IMR-90 (cell line): ENCODE measurements at regions not wholly inside any gene's neighbourhood (a gene's known extent, or its start where the extent isn't known, plus 50 kb on each side); places are given as distances from the start of the nearest gene placed in this dataset.

ENCODE experiments used
- ATAC-seq: fragments of 200-7000 bp; cut with Tn5 transposase; 2 replicates; pipeline ENCODE4 v1.9.1; 2020; ENCODE audit warnings: low read depth, mild to moderate bottlenecking, moderate library complexity
- BruUV-seq: library from RNA; stranded (reverse); fragments of 400-500 nt; replicated peaks from 2 replicates; lab custom pipeline; 2021; lab: Mats Ljungman, UMichigan
- CTCF ChIA-PET: fragments of 300-600 bp; formaldehyde crosslinking; extraction: SDS; loops from one replicate; lab custom pipeline; 2021; ENCODE audit warnings: antibody characterized with exemption; lab: Yijun Ruan, JAX
- POLR2A ChIA-PET: fragments of 300-600 bp; sonication (Branson Sonifier 250); formaldehyde crosslinking; loops from one replicate; lab custom pipeline; 2022; ENCODE audit warnings: antibody characterized with exemption; ENCODE audit not compliant: unreplicated experiment; lab: Charles Lee
- DNase-seq: peaks from one replicate; pipeline ENCODE4 v3.0.0; 2013
- H2AFZ ChIP-seq: replicated peaks from 2 replicates; pipeline ENCODE3; 2013; ENCODE audit warnings: low read length, mild to moderate bottlenecking; ENCODE audit not compliant: poor library complexity
- H2AK5ac ChIP-seq: 2 replicates; pipeline ENCODE4 v1.6.1; 2013; ENCODE audit warnings: low read depth, low read length, inconsistent platforms
- H2AK9ac ChIP-seq: replicated peaks from 2 replicates; pipeline ENCODE3; 2013; ENCODE audit warnings: mild to moderate bottlenecking, low read depth, low read length, moderate library complexity; ENCODE audit not compliant: poor library complexity
- H2BK120ac ChIP-seq: 2 replicates; pipeline ENCODE4 v1.6.1; 2013; ENCODE audit warnings: low read depth, low read length, inconsistent platforms
- H2BK15ac ChIP-seq: 3 replicates; pipeline ENCODE4 v1.6.1; 2013; ENCODE audit warnings: low read depth, low read length, inconsistent platforms
- H2BK20ac ChIP-seq: 2 replicates; pipeline ENCODE4 v1.6.1; 2013; ENCODE audit warnings: low read depth, mild to moderate bottlenecking, inconsistent platforms, low read length, moderate library complexity
- H2BK5ac ChIP-seq: 2 replicates; pipeline ENCODE4 v1.6.1; 2013; ENCODE audit warnings: mild to moderate bottlenecking, low read depth, low read length, inconsistent platforms; ENCODE audit not compliant: poor library complexity, severe bottlenecking
- H3K14ac ChIP-seq: replicated peaks from 2 replicates; pipeline ENCODE4 v1.6.1; 2013; ENCODE audit warnings: low read depth, low read length, inconsistent platforms
- H3K18ac ChIP-seq: 2 replicates; pipeline ENCODE4 v1.6.1; 2013; ENCODE audit warnings: low read depth, low read length, control low read depth
- H3K23ac ChIP-seq: 2 replicates; pipeline ENCODE4 v1.6.1; 2013; ENCODE audit warnings: low read depth, low read length, inconsistent platforms
- H3K27ac ChIP-seq: 2 replicates; pipeline ENCODE4 v1.5.1; 2013; ENCODE audit warnings: mild to moderate bottlenecking, control low read depth, low read length; ENCODE audit not compliant: insufficient read depth
- H3K27me3 ChIP-seq: 2 replicates; pipeline ENCODE4 v1.6.1; 2013; ENCODE audit warnings: low read length; ENCODE audit not compliant: control insufficient read depth, insufficient read depth
- H3K36me3 ChIP-seq: 2 replicates; pipeline ENCODE4 v1.6.1; 2013; ENCODE audit warnings: low read length, mixed read lengths; ENCODE audit not compliant: control insufficient read depth, insufficient read depth
- H3K4ac ChIP-seq: 2 replicates; pipeline ENCODE4 v1.6.1; 2013; ENCODE audit warnings: low read depth, low read length, inconsistent platforms
- H3K4me1 ChIP-seq: 2 replicates; pipeline ENCODE4 v1.6.1; 2013; ENCODE audit warnings: low read length, mixed read lengths; ENCODE audit not compliant: control insufficient read depth, insufficient read depth
- H3K4me2 ChIP-seq: 2 replicates; pipeline ENCODE4 v1.6.1; 2013; ENCODE audit warnings: low read depth, mild to moderate bottlenecking, control low read depth, low read length, moderate library complexity
- H3K4me3 ChIP-seq: 2 replicates; pipeline ENCODE4 v1.5.1; 2013; ENCODE audit warnings: low read depth, mild to moderate bottlenecking, control low read depth, low read length, moderate library complexity; ENCODE audit not compliant: insufficient read depth
- H3K56ac ChIP-seq: 2 replicates; pipeline ENCODE4 v1.6.1; 2013; ENCODE audit warnings: low read length, inconsistent platforms; ENCODE audit not compliant: insufficient read depth; ENCODE audit errors: extremely low read depth
- H3K79me1 ChIP-seq, 2 experiments: 2 replicates each; pipeline ENCODE4 v1.6.1; 2013; ENCODE audit warnings: low read length in 2 of 2, inconsistent platforms in 1 of 2, low read depth in 1 of 2
- H3K9ac ChIP-seq: 2 replicates; pipeline ENCODE4 v1.6.1; 2013; ENCODE audit warnings: low read depth, low read length, control low read depth
- H3K9me1 ChIP-seq: 2 replicates; pipeline ENCODE4 v1.6.1; 2013; ENCODE audit warnings: low read length, inconsistent platforms; ENCODE audit not compliant: insufficient read depth
- H3K9me3 ChIP-seq: 2 replicates; pipeline ENCODE4 v1.6.1; 2013; ENCODE audit warnings: low read length; ENCODE audit not compliant: control insufficient read depth, insufficient read depth
- H4K20me1 ChIP-seq: 2 replicates; pipeline ENCODE4 v1.6.1; 2013; ENCODE audit warnings: low read length, inconsistent platforms; ENCODE audit not compliant: insufficient read depth
- H4K5ac ChIP-seq: 2 replicates; pipeline ENCODE4 v1.6.1; 2013; ENCODE audit warnings: mild to moderate bottlenecking, low read depth, low read length, control low read depth
- H4K8ac ChIP-seq, 2 experiments: 2 replicates each; pipeline ENCODE4 v1.6.1; 2013; ENCODE audit warnings: low read depth in 2 of 2, low read length in 2 of 2, control low read depth in 1 of 2, inconsistent platforms in 1 of 2
- H4K91ac ChIP-seq: 2 replicates; pipeline ENCODE4 v1.6.1; 2013; ENCODE audit warnings: low read depth, low read length, inconsistent platforms; ENCODE audit not compliant: insufficient read depth
- BHLHE40 ChIP-seq: fragments of 150-350 bp; IDR thresholded peaks from 2 replicates; pipeline ENCODE4 v1.6.1; 2016; ENCODE audit warnings: mild to moderate bottlenecking, low read depth, low read length
- MAZ ChIP-seq: IDR thresholded peaks from 2 replicates; pipeline ENCODE4 v1.6.1; 2012; ENCODE audit warnings: low read depth, mild to moderate bottlenecking, low read length, improper control_type of control experiment, moderate library complexity, borderline replicate concordance
- MXI1 ChIP-seq: IDR thresholded peaks from 2 replicates; pipeline ENCODE4 v1.6.1; 2012; ENCODE audit warnings: low read depth, mild to moderate bottlenecking, low read length, moderate library complexity, borderline replicate concordance
- RAD21 ChIP-seq: IDR thresholded peaks from 2 replicates; pipeline ENCODE4 v1.6.1; 2012; ENCODE audit warnings: low read length, improper control_type of control experiment
- RCOR1 ChIP-seq: IDR thresholded peaks from 2 replicates; pipeline ENCODE4 v1.6.1; 2012; ENCODE audit warnings: mild to moderate bottlenecking, low read length, improper control_type of control experiment; ENCODE audit not compliant: insufficient replicate concordance
- WGBS, 2 experiments: methylation state at CpG; one replicate each; pipeline versions ENCODE4 v1.1.5 to v1.1.7; 2013; ENCODE audit warnings: missing lambda C conversion rate in 2 of 2; ENCODE audit not compliant: insufficient read length in 1 of 2; ENCODE audit errors: extremely low coverage in 2 of 2; 5-methylcytosine and 5-hydroxymethylcytosine counted together
- dilution Hi-C: fragments of 300-500 bp; cut with HindIII; formaldehyde crosslinking; loops from one replicate; pipeline ENCODE4 v1.14.3; 2018; ENCODE audit warnings: low sequenced_read_pairs; ENCODE audit not compliant: unreplicated experiment
- in situ Hi-C: fragments of 300-500 bp; cut with MboI; formaldehyde crosslinking; loops from 3 replicates; pipeline ENCODE4 v1.14.3; 2019; ENCODE audit warnings: low sequenced_read_pairs, inconsistent platforms, mixed read lengths
- intact Hi-C: fragments of 100-400 bp; cut with micrococcal nuclease; formaldehyde crosslinking; loops from 2 replicates; pipeline ENCODE4 v1.10.0; 2022
- TF ChIP-seq, protein P1 (sequence below): fragments of 150-350 bp; IDR thresholded peaks from 2 replicates; pipeline ENCODE4 v1.6.1; 2017; ENCODE audit warnings: mild to moderate bottlenecking, antibody characterized with exemption, low read length, low read depth

DNA sequence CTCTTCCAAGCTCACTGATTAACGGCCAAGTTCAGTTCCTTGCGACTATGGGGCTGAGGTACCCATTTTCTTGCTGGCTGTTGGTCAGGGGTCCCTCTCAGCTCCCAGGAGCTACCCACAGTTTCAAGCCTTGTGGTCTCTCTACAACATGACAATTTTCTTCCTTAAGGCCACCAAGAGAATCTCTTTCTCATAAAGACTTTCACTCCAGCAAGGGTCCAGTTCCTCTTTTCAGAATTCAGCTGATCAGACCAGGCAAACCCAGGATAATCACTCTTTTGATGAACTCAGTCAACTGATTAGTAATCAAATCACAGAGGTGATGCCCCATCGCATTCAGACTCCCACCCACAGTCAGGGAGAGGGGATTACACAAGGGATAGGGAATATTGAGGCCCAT, 129.7 kb downstream of the IRS1 start:
- in situ Hi-C loops = no loop called here
- BruUV-seq = no TSS peak

More for the DNA sequence above, 129.7 kb downstream of the IRS1 start:
- H3K4me3 ChIP-seq = no peak overlapping the region
- no peak overlapping the region for H3K4me2 ChIP-seq
- no peaks in the 10 kb centered on the region for H3K27me3 ChIP-seq
- no peaks in the 10 kb centered on the region for H3K9me3 ChIP-seq
- H2AK5ac ChIP-seq = no peak overlapping the region
- H2AK9ac ChIP-seq = no peak overlapping the region
- H4K20me1 ChIP-seq = no peaks in the 10 kb centered on the region
- H3K79me1 ChIP-seq = no peaks in the 10 kb centered on the region
- ATAC-seq (no peak), DNase-seq (no peak)
- no peak overlapping the region for H4K8ac ChIP-seq
- H3K14ac ChIP-seq = no peak overlapping the region
- H2BK120ac ChIP-seq = no peak overlapping the region
- no peak overlapping the region for H3K27ac ChIP-seq
- H3K9ac ChIP-seq = no peak overlapping the region
- CTCF ChIA-PET = interaction anchor here (0.6 kb wide), 1 partner anchor 550 kb away, joined by 3 read pairs; no protein-coding TSS in a partner anchor
- no peaks in the 10 kb centered on the region for H3K36me3 ChIP-seq
- no peak overlapping the region for H3K4ac ChIP-seq
- H3K23ac ChIP-seq = no peak overlapping the region
- H2BK5ac ChIP-seq = no peak overlapping the region
- H3K9me1 ChIP-seq = no peaks in the 10 kb centered on the region
- H3K56ac ChIP-seq = no peak overlapping the region
- POLR2A ChIA-PET = no interaction called here
- WGBS, 2 experiments = no CpG with 5 or more reads among the region's 3 CpGs
- no peak overlapping the region for H2BK15ac ChIP-seq
- H3K4me1 ChIP-seq = peaks cover 6% of the 10 kb centered on the region
- TF ChIP-seq MAZ = no peak
- no peak for TF ChIP-seq MXI1
- TF ChIP-seq BHLHE40 = no peak
- no peak for TF ChIP-seq RCOR1
- no peak for TF ChIP-seq RAD21
- TF ChIP-seq, protein P1, sequence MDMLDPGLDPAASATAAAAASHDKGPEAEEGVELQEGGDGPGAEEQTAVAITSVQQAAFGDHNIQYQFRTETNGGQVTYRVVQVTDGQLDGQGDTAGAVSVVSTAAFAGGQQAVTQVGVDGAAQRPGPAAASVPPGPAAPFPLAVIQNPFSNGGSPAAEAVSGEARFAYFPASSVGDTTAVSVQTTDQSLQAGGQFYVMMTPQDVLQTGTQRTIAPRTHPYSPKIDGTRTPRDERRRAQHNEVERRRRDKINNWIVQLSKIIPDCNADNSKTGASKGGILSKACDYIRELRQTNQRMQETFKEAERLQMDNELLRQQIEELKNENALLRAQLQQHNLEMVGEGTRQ = no peak
- H4K91ac ChIP-seq = no peak overlapping the region
- no peak overlapping the region for H4K5ac ChIP-seq
- H2BK20ac ChIP-seq = no peak overlapping the region
- no peak overlapping the region for H3K18ac ChIP-seq
- H2AFZ ChIP-seq = no peak overlapping the region
- intact Hi-C loops = loop anchor here (10.0 kb wide), 1 partner anchor 995 kb away; no protein-coding TSS in a partner anchor
- dilution Hi-C loops = no loop called here
